ENCODE measurements at regions not wholly inside any gene's neighbourhood (a gene's known extent, or its start where the extent isn't known, plus 50 kb on each side); places are given as distances from the start of the nearest gene placed in this dataset.

GRCh38 chr12:124140944-124141486 is 153.9 kb upstream of the RFLNA start (continued):
- peak; percentile 62 for TF ChIP-seq CHD7 (IDR thresholded peaks at IDR 0.05; ENCODE audit: insufficient replicate concordance, low read length)
- peak in 1 of 2 experiments; percentile 68; a peak in 2 of 3 replicates for TF ChIP-seq POLR2A (IDR thresholded peaks at IDR 0.05; ENCODE audit: control extremely low read depth in 1 of 2, low read depth in 2 of 2, low read length in 2 of 2)
- peak; percentile 98 for TF ChIP-seq HDAC2 (IDR thresholded peaks at IDR 0.05; ENCODE audit: borderline replicate concordance in 1 of 2, low read depth in 2 of 2, low read length in 2 of 2)
